Right ventricle myocardium superior (tissue), 1 donor: ENCODE measurements at regions not wholly inside any gene's neighbourhood (a gene's known extent, or its start where the extent isn't known, plus 50 kb on each side); places are given as distances from the start of the nearest gene placed in this dataset.

Source experiments
- ATAC-seq: fragments of 200-7000 bp; cut with Tn5 transposase; one replicate; pipeline ENCODE4 v1.9.1; 2020; ENCODE audit warnings: mild to moderate bottlenecking; ENCODE audit not compliant: poor library complexity
- DNase-seq: peaks from one replicate; pipeline ENCODE4 v3.0.0-alpha.2; 2020
- intact Hi-C: fragments of 100-400 bp; cut with DNase I; formaldehyde crosslinking; loops from one replicate; pipeline ENCODE4 v1.11.2; 2022
- donor health status: DM: no; HTN: yes; CAD: no; lungs with severe emphysema.

- intact Hi-C loops: no loop called here
- DNase-seq (no peak), ATAC-seq (no peak)
These were observed 253.8 kb downstream of the KLF12 start for GRCh38 chr13:73880365-73880764.

- DNase-seq (no peak), ATAC-seq (no peak)
- intact Hi-C loops: no loop called here
These were observed 254.7 kb downstream of the KLF12 start for GRCh38 chr13:73879346-73880015.

DNA sequence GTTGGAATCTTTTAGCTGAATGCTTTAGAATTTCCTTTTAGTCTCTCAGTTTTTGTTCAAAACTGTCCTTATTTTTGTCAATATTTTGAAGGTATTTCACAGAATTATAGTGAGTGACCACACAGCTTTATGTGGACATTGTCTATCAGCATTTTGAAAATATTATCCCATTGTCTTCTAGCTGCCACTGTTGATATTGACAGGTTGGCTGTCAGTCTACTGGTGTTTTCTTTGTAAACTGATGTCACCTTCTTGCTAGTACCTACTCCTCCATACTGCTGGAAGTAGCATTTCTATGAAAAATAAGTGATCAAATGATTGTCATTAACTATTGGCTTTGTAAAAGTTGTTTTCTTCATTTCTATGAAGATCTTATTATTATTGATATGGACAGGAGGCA is 256.8 kb downstream of the KLF12 start:
- intact Hi-C loops: no loop called here
- no peak for DNase-seq
- ATAC-seq: no peak

- ATAC-seq (no peak), DNase-seq (no peak)
- intact Hi-C loops: no loop called here
These were observed 257.9 kb downstream of the KLF12 start for GRCh38 chr13:73876323-73876722.

GRCh38 chr13:73873940-73874830 is 260.0 kb downstream of the KLF12 start:
- ATAC-seq: no peak
- intact Hi-C loops: no loop called here
- no peak for DNase-seq

DNA sequence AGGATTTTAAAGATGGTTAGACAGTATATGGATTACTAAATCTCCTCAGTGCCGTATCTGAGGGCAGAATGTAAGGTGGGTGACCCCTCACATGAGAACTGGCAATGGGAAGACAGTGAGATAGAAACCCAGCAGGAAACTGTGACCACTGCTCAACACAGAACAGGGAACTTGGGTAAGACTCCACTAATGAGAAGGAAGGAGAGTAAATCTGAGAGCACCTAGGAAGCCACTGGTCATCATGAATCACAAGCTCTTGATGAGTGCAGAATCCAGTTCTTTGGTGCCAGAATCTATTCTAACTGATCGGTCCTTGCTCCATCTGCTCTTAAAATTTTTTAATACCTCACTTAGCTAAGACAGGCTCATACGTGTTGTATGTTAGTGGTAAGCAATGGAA is 261.8 kb downstream of the KLF12 start:
- DNase-seq (no peak), ATAC-seq (no peak)
- intact Hi-C loops: no loop called here

DNA sequence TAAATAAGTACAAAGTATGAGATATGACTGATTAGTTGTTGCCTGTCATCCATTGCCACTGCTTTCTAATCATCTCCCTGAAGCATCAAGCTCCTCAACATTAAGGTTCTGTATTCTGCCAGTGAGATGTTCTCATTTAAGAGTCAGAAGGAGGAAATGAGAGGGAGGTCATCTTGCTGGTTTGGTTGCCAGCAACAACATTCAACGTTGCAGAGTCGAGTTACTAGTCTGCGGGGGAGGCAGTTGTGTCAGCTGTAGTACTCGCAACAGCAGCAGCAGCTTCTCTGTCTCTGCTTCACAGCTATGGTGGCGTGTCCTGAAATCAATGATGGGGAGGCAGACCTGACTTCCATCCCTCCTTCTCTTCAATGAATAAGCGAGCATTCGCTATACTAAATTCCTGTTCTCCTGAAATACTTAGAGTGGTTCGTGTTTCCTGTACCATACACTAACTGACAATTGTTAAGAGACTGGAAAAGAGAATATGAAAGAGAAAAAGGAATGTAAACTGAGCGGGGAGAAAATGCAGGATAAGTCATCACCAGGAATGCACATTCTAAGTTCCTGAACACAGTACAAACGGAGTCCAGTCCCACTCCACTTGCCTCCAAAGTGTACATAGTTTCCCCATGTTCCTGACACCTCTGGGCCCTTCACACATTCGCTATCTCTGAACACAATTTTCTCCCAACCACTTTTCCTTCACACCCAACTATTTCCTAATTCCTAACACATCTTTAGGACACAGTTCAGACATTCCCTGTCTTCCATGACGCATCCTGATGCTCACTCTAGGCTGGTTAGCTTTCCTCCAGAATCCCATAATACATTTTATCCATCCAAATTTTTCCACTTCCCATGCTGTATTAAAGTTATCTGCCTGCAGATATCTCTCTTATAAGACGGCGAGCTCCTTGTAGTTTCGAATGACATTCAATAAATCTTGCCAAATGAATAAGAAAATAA is 263.0 kb downstream of the KLF12 start:
- no peak for DNase-seq
- intact Hi-C loops: no loop called here
- peak; percentile 75 for ATAC-seq

DNA sequence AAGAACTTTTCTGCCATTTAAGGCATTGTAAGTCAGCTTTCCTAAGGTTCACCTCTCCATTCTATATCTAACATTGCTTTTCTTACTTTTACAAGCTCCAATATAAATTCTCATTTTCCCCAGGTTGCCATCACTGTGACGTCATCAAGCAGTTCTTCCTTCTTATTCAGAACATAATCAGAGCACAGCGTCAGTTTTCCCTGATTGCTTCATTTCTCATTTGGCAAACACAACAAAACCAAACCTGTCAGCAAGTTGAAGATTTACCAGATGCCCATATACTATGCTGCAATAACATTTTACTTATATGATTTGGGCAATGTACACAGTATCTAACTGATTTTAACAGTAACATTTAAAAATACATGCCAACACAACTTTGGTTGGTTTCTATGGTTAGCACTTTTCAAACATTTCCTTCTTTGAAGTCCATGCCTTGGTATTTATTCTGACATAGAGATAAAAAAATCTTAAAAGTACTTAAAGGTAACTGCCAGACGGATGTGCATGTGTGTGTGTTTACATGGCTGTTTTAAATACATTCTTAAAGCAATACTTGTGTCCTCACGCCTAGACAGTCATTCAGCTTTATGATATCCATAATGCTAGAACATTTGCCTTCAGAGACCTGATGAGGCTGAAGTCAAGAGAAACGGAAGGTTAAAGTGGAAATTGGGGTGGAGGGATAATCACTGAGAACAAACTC is 264.0 kb downstream of the KLF12 start:
- ATAC-seq (no peak), DNase-seq (no peak)
- intact Hi-C loops: no loop called here

GRCh38 chr13:73865027-73865426 is 269.2 kb downstream of the KLF12 start:
- intact Hi-C loops: no loop called here
- ATAC-seq: no peak
- DNase-seq: no peak

GRCh38 chr13:73861136-73861535 is 273.1 kb downstream of the KLF12 start:
- DNase-seq (no peak), ATAC-seq (no peak)
- intact Hi-C loops: no loop called here

- intact Hi-C loops: no loop called here
- ATAC-seq: no peak
These were observed 273.7 kb downstream of the KLF12 start for GRCh38 chr13:73860501-73860900.

DNA sequence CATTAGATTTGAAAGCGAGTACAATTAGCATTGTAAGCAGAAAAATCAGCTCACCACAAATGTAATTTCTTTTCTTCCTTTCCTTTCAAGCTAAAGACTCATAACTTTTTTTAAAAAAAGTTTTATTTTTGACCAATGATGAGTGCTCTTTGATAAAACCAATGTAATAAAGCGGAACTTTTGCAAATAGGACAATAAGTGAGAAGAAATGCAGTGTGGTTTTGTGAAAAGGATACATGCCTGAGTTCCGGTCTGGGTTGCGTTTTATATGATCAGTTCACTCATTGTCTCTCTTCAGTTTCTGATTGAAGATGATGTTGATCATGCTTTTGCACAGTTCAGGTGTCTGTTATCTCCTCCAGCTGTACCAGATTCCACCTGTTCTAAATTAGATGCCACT is 274.4 kb downstream of the KLF12 start:
- intact Hi-C loops: no loop called here
- no peak for DNase-seq
- ATAC-seq: no peak

More at GRCh38 chr13:73860501-73860900, 273.7 kb downstream of the KLF12 start:
- no peak for DNase-seq

GRCh38 chr13:73857106-73857505 is 277.1 kb downstream of the KLF12 start:
- intact Hi-C loops: no loop called here
- ATAC-seq: no peak
- no peak for DNase-seq

DNA sequence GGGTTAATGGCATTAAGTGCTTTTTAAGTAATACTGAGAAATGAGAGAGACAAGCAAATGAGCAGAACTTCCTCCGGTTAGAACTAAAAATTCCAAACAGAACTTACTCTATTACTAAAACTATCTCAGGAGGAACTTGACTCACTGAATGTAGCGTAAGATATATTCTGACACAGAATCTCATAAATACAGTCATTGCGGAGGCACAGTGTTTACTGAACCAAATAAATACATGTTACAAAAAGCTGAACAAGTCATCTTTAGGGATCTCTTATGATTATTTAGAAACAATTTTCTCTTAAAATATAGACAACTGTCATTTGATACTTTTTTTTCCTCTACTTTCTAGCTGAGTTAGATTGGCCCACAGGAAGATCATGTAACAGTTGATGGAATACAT is 283.1 kb downstream of the KLF12 start:
- intact Hi-C loops: no loop called here
- no peak for ATAC-seq
- no peak for DNase-seq

DNA sequence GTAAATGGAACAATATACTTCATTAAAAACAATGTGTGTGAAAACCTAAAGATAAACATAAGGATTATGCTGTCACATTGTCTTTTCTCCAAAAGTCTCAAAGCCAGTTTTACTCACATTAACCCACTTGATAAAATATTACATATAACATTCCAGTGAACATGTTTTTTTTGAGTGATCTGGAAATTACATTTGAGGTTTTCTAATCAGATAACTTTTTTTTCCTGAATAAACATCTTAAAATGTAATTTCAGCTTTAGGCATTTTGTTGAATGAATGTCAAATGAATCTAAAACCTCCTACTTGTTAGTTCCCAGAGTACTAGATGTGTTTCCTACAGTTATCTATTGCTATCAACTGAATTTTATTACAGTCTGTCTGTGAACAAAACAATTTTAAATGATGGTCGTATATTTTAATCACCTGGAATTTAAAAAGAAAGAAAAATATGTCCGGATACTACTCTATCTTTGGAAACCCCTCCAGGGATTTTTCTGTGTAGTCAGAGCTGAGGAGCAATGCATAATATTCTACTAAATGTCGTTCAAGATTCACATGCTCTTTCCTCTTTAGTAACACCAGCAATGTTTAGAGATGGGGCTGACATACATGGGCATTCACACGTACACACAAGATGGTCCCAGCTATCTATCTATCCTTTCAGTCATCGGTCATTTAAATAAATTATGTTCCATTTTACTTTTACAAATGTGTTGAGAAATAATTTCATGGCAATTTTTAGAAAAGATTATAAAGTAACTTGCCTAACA is 283.9 kb downstream of the KLF12 start:
- intact Hi-C loops: no loop called here
- no peak for DNase-seq
- ATAC-seq: no peak

DNA sequence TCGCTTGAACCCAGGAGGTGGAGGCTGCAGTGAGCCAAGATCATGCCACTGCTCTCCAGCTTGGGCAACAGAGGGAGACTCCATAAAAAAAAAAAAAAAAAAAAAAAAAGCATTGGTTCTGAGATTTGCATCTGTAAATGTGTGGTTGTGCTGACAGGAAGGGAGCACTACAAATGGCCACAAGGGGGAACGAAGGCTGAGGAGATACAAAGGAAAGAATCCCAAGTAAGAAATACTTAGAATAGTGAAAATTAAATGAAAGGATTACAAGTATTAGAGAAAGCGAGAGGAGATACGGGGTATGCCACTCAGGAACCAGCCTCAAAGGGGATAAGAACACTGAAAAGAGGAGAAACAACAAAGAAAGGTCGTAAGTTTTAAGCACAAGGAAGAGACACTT is 284.9 kb downstream of the KLF12 start:
- DNase-seq (no peak), ATAC-seq (no peak)

GRCh38 chr13:73844986-73845385 is 289.2 kb downstream of the KLF12 start:
- ATAC-seq (no peak), DNase-seq (no peak)
- intact Hi-C loops: no loop called here

More for the DNA sequence above, 284.9 kb downstream of the KLF12 start:
- intact Hi-C loops: no loop called here

GRCh38 chr13:73842626-73843025 is 291.6 kb downstream of the KLF12 start:
- no peak for DNase-seq
- intact Hi-C loops: no loop called here
- no peak for ATAC-seq
